IMR-90 (cell line): ENCODE measurements at regions not wholly inside any gene's neighbourhood (a gene's known extent, or its start where the extent isn't known, plus 50 kb on each side); places are given as distances from the start of the nearest gene placed in this dataset.

Experiments used
- ATAC-seq: fragments of 200-7000 bp; cut with Tn5 transposase; 2 replicates; pipeline ENCODE4 v1.9.1; 2020; ENCODE audit warnings: low read depth, mild to moderate bottlenecking, moderate library complexity
- BruUV-seq: library from RNA; stranded (reverse); fragments of 400-500 nt; replicated peaks from 2 replicates; lab custom pipeline; 2021; lab: Mats Ljungman, UMichigan
- CTCF ChIA-PET: fragments of 300-600 bp; formaldehyde crosslinking; extraction: SDS; loops from one replicate; lab custom pipeline; 2021; ENCODE audit warnings: antibody characterized with exemption; lab: Yijun Ruan, JAX
- POLR2A ChIA-PET: fragments of 300-600 bp; sonication (Branson Sonifier 250); formaldehyde crosslinking; loops from one replicate; lab custom pipeline; 2022; ENCODE audit warnings: antibody characterized with exemption; ENCODE audit not compliant: unreplicated experiment; lab: Charles Lee
- DNase-seq: peaks from one replicate; pipeline ENCODE4 v3.0.0; 2013
- H2AFZ ChIP-seq: replicated peaks from 2 replicates; pipeline ENCODE3; 2013; ENCODE audit warnings: low read length, mild to moderate bottlenecking; ENCODE audit not compliant: poor library complexity
- H2AK5ac ChIP-seq: 2 replicates; pipeline ENCODE4 v1.6.1; 2013; ENCODE audit warnings: low read depth, low read length, inconsistent platforms
- H2AK9ac ChIP-seq: replicated peaks from 2 replicates; pipeline ENCODE3; 2013; ENCODE audit warnings: mild to moderate bottlenecking, low read depth, low read length, moderate library complexity; ENCODE audit not compliant: poor library complexity
- H2BK120ac ChIP-seq: 2 replicates; pipeline ENCODE4 v1.6.1; 2013; ENCODE audit warnings: low read depth, low read length, inconsistent platforms
- H2BK15ac ChIP-seq: 3 replicates; pipeline ENCODE4 v1.6.1; 2013; ENCODE audit warnings: low read depth, low read length, inconsistent platforms
- H2BK20ac ChIP-seq: 2 replicates; pipeline ENCODE4 v1.6.1; 2013; ENCODE audit warnings: low read depth, mild to moderate bottlenecking, inconsistent platforms, low read length, moderate library complexity
- H2BK5ac ChIP-seq: 2 replicates; pipeline ENCODE4 v1.6.1; 2013; ENCODE audit warnings: mild to moderate bottlenecking, low read depth, low read length, inconsistent platforms; ENCODE audit not compliant: poor library complexity, severe bottlenecking
- H3K14ac ChIP-seq: replicated peaks from 2 replicates; pipeline ENCODE4 v1.6.1; 2013; ENCODE audit warnings: low read depth, low read length, inconsistent platforms
- H3K18ac ChIP-seq: 2 replicates; pipeline ENCODE4 v1.6.1; 2013; ENCODE audit warnings: low read depth, low read length, control low read depth
- H3K23ac ChIP-seq: 2 replicates; pipeline ENCODE4 v1.6.1; 2013; ENCODE audit warnings: low read depth, low read length, inconsistent platforms
- H3K27ac ChIP-seq: 2 replicates; pipeline ENCODE4 v1.5.1; 2013; ENCODE audit warnings: mild to moderate bottlenecking, control low read depth, low read length; ENCODE audit not compliant: insufficient read depth
- H3K27me3 ChIP-seq: 2 replicates; pipeline ENCODE4 v1.6.1; 2013; ENCODE audit warnings: low read length; ENCODE audit not compliant: control insufficient read depth, insufficient read depth
- H3K36me3 ChIP-seq: 2 replicates; pipeline ENCODE4 v1.6.1; 2013; ENCODE audit warnings: low read length, mixed read lengths; ENCODE audit not compliant: control insufficient read depth, insufficient read depth
- H3K4ac ChIP-seq: 2 replicates; pipeline ENCODE4 v1.6.1; 2013; ENCODE audit warnings: low read depth, low read length, inconsistent platforms
- H3K4me1 ChIP-seq: 2 replicates; pipeline ENCODE4 v1.6.1; 2013; ENCODE audit warnings: low read length, mixed read lengths; ENCODE audit not compliant: control insufficient read depth, insufficient read depth
- H3K4me2 ChIP-seq: 2 replicates; pipeline ENCODE4 v1.6.1; 2013; ENCODE audit warnings: low read depth, mild to moderate bottlenecking, control low read depth, low read length, moderate library complexity
- H3K4me3 ChIP-seq: 2 replicates; pipeline ENCODE4 v1.5.1; 2013; ENCODE audit warnings: low read depth, mild to moderate bottlenecking, control low read depth, low read length, moderate library complexity; ENCODE audit not compliant: insufficient read depth
- H3K56ac ChIP-seq: 2 replicates; pipeline ENCODE4 v1.6.1; 2013; ENCODE audit warnings: low read length, inconsistent platforms; ENCODE audit not compliant: insufficient read depth; ENCODE audit errors: extremely low read depth
- H3K79me1 ChIP-seq, 2 experiments: 2 replicates each; pipeline ENCODE4 v1.6.1; 2013; ENCODE audit warnings: low read length in 2 of 2, inconsistent platforms in 1 of 2, low read depth in 1 of 2
- H3K9ac ChIP-seq: 2 replicates; pipeline ENCODE4 v1.6.1; 2013; ENCODE audit warnings: low read depth, low read length, control low read depth
- H3K9me1 ChIP-seq: 2 replicates; pipeline ENCODE4 v1.6.1; 2013; ENCODE audit warnings: low read length, inconsistent platforms; ENCODE audit not compliant: insufficient read depth
- H3K9me3 ChIP-seq: 2 replicates; pipeline ENCODE4 v1.6.1; 2013; ENCODE audit warnings: low read length; ENCODE audit not compliant: control insufficient read depth, insufficient read depth
- H4K20me1 ChIP-seq: 2 replicates; pipeline ENCODE4 v1.6.1; 2013; ENCODE audit warnings: low read length, inconsistent platforms; ENCODE audit not compliant: insufficient read depth
- H4K5ac ChIP-seq: 2 replicates; pipeline ENCODE4 v1.6.1; 2013; ENCODE audit warnings: mild to moderate bottlenecking, low read depth, low read length, control low read depth
- H4K8ac ChIP-seq, 2 experiments: 2 replicates each; pipeline ENCODE4 v1.6.1; 2013; ENCODE audit warnings: low read depth in 2 of 2, low read length in 2 of 2, control low read depth in 1 of 2, inconsistent platforms in 1 of 2
- H4K91ac ChIP-seq: 2 replicates; pipeline ENCODE4 v1.6.1; 2013; ENCODE audit warnings: low read depth, low read length, inconsistent platforms; ENCODE audit not compliant: insufficient read depth
- CEBPB ChIP-seq: IDR thresholded peaks from 2 replicates; pipeline ENCODE4 v1.6.1; 2012; ENCODE audit warnings: low read depth, low read length, improper control_type of control experiment
- CHD1 ChIP-seq: IDR thresholded peaks from 2 replicates; pipeline ENCODE4 v1.6.1; 2012; ENCODE audit warnings: low read depth, low read length, improper control_type of control experiment
- MAZ ChIP-seq: IDR thresholded peaks from 2 replicates; pipeline ENCODE4 v1.6.1; 2012; ENCODE audit warnings: low read depth, mild to moderate bottlenecking, low read length, improper control_type of control experiment, moderate library complexity, borderline replicate concordance
- MXI1 ChIP-seq: IDR thresholded peaks from 2 replicates; pipeline ENCODE4 v1.6.1; 2012; ENCODE audit warnings: low read depth, mild to moderate bottlenecking, low read length, moderate library complexity, borderline replicate concordance
- RCOR1 ChIP-seq: IDR thresholded peaks from 2 replicates; pipeline ENCODE4 v1.6.1; 2012; ENCODE audit warnings: mild to moderate bottlenecking, low read length, improper control_type of control experiment; ENCODE audit not compliant: insufficient replicate concordance
- WGBS, 2 experiments: methylation state at CpG; one replicate each; pipeline versions ENCODE4 v1.1.5 to v1.1.7; 2013; ENCODE audit warnings: missing lambda C conversion rate in 2 of 2; ENCODE audit not compliant: insufficient read length in 1 of 2; ENCODE audit errors: extremely low coverage in 2 of 2; 5-methylcytosine and 5-hydroxymethylcytosine counted together
- dilution Hi-C: fragments of 300-500 bp; cut with HindIII; formaldehyde crosslinking; loops from one replicate; pipeline ENCODE4 v1.14.3; 2018; ENCODE audit warnings: low sequenced_read_pairs; ENCODE audit not compliant: unreplicated experiment
- in situ Hi-C: fragments of 300-500 bp; cut with MboI; formaldehyde crosslinking; loops from 3 replicates; pipeline ENCODE4 v1.14.3; 2019; ENCODE audit warnings: low sequenced_read_pairs, inconsistent platforms, mixed read lengths
- intact Hi-C: fragments of 100-400 bp; cut with micrococcal nuclease; formaldehyde crosslinking; loops from 2 replicates; pipeline ENCODE4 v1.10.0; 2022
- TF ChIP-seq, protein P1 (sequence below): fragments of 150-350 bp; IDR thresholded peaks from 2 replicates; pipeline ENCODE4 v1.6.1; 2017; ENCODE audit warnings: mild to moderate bottlenecking, antibody characterized with exemption, low read length, low read depth

DNA sequence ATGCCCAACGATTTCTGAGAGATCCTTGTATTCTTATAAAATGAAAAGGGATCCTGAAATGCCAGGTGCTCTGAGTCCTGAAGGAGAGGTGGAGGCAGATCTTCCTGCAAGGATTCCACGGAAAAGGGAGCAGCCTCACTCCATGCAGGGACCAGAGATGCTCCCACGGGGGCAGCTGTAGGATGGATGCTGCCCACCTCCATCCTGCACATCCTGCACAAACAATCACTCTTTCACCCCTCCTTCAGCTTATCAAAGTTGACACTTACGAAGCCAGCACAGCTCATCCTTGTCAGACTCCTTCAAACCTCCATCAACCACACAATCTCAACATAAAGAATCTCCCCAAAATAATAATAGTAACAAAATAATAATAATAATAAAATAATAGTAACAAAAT, 119.1 kb downstream of the GGTLC2 start:
- Histone ChIP-seq H2BK20ac (no peak overlapping the region), H3K14ac (no peak overlapping the region), H3K4me1 (no peaks in the 10 kb centered on the region), H3K79me1 (no peaks in the 10 kb centered on the region), H2BK120ac (no peak overlapping the region), H3K9ac (no peak overlapping the region), H2AK9ac (no peak overlapping the region), H2BK5ac (no peak overlapping the region), H3K9me1 (no peaks in the 10 kb centered on the region), H4K5ac (no peak overlapping the region), H4K20me1 (no peaks in the 10 kb centered on the region), H3K4me3 (no peak overlapping the region), H3K18ac (no peak overlapping the region), H3K56ac (no peak overlapping the region), H2BK15ac (no peak overlapping the region), H3K27me3 (peaks cover 13% of the 10 kb centered on the region), H3K4ac (no peak overlapping the region), H4K8ac (no peak overlapping the region), H3K36me3 (no peaks in the 10 kb centered on the region), H3K4me2 (no peak overlapping the region), H3K9me3 (no peaks in the 10 kb centered on the region), H4K91ac (no peak overlapping the region), H3K27ac (no peak overlapping the region), H2AFZ (no peak overlapping the region), H3K23ac (no peak overlapping the region), H2AK5ac (no peak overlapping the region)
- no TSS peak for BruUV-seq
- intact Hi-C loops: no loop called here
- no CpG with 5 or more reads among the region's 4 CpGs for WGBS, 2 experiments
- CTCF ChIA-PET: no interaction called here
- ATAC-seq: no peak
- POLR2A ChIA-PET: no interaction called here
- in situ Hi-C loops: no loop called here
- DNase-seq: no peak
- dilution Hi-C loops: no loop called here
- TF ChIP-seq MXI1 (no peak), MAZ (no peak), RCOR1 (no peak), CEBPB (no peak), CHD1 (no peak)
- TF ChIP-seq, protein P1, sequence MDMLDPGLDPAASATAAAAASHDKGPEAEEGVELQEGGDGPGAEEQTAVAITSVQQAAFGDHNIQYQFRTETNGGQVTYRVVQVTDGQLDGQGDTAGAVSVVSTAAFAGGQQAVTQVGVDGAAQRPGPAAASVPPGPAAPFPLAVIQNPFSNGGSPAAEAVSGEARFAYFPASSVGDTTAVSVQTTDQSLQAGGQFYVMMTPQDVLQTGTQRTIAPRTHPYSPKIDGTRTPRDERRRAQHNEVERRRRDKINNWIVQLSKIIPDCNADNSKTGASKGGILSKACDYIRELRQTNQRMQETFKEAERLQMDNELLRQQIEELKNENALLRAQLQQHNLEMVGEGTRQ: no peak
